ENCODE measurements at regions not wholly inside any gene's neighbourhood (a gene's known extent, or its start where the extent isn't known, plus 50 kb on each side); places are given as distances from the start of the nearest gene placed in this dataset.

- no peak for DNase-seq (ENCODE audit: low read depth)
- no peak for TF ChIP-seq CTCF (IDR thresholded peaks at IDR 0.05; ENCODE audit: insufficient read depth, low read depth, low read length, missing control alignments)
- no peak overlapping the region for H3K4me3 ChIP-seq (ENCODE audit: low read length)
These were observed 620.1 kb upstream of the MGMT start for GRCh38 chr10:128846927-128847326.

GRCh38 chr10:128848810-128849209, 618.2 kb upstream of the MGMT start:
- no peak overlapping the region for H3K4me3 ChIP-seq (ENCODE audit: low read length)
- DNase-seq (ENCODE audit: low read depth) = no peak
- TF ChIP-seq CTCF (IDR thresholded peaks at IDR 0.05; ENCODE audit: insufficient read depth, low read depth, low read length, missing control alignments) = no peak

GRCh38 chr10:128850647-128851046, 616.4 kb upstream of the MGMT start:
- TF ChIP-seq CTCF (IDR thresholded peaks at IDR 0.05; ENCODE audit: insufficient read depth, low read depth, low read length, missing control alignments) = no peak
- no peak for DNase-seq (ENCODE audit: low read depth)
- H3K4me3 ChIP-seq (ENCODE audit: low read length) = no peak overlapping the region

GRCh38 chr10:128851281-128851680, 615.8 kb upstream of the MGMT start:
- TF ChIP-seq CTCF (IDR thresholded peaks at IDR 0.05; ENCODE audit: insufficient read depth, low read depth, low read length, missing control alignments) = no peak
- DNase-seq (ENCODE audit: low read depth) = no peak
- H3K4me3 ChIP-seq (ENCODE audit: low read length) = no peak overlapping the region

- DNase-seq (ENCODE audit: low read depth) = no peak
- TF ChIP-seq CTCF (IDR thresholded peaks at IDR 0.05; ENCODE audit: insufficient read depth, low read depth, low read length, missing control alignments) = no peak
These were observed 615.3 kb upstream of the MGMT start for GRCh38 chr10:128851726-128852125.

GRCh38 chr10:128852449-128852848, 614.6 kb upstream of the MGMT start:
- no peak for DNase-seq (ENCODE audit: low read depth)
- no peak overlapping the region for H3K4me3 ChIP-seq (ENCODE audit: low read length)
- no peak for TF ChIP-seq CTCF (IDR thresholded peaks at IDR 0.05; ENCODE audit: insufficient read depth, low read depth, low read length, missing control alignments)

More at GRCh38 chr10:128851726-128852125, 615.3 kb upstream of the MGMT start:
- H3K4me3 ChIP-seq (ENCODE audit: low read length) = no peak overlapping the region

- no peak overlapping the region for H3K4me3 ChIP-seq (ENCODE audit: low read length)
- no peak for DNase-seq (ENCODE audit: low read depth)
- TF ChIP-seq CTCF (IDR thresholded peaks at IDR 0.05; ENCODE audit: insufficient read depth, low read depth, low read length, missing control alignments) = no peak
These were observed 614.1 kb upstream of the MGMT start for GRCh38 chr10:128852902-128853301.

Measured in epithelial cell of esophagus (primary cell).